Thyroid gland (tissue), 4 donors: ENCODE measurements at regions not wholly inside any gene's neighbourhood (a gene's known extent, or its start where the extent isn't known, plus 50 kb on each side); places are given as distances from the start of the nearest gene placed in this dataset.

Experiments
- CTCF ChIP-seq, 6 experiments: fragments of 200-600 bp in 3 of 6; fragments of 450-650 bp in 3 of 6; sonication (generic) in 3 of 6; IDR thresholded peaks; one replicate each; pipeline ENCODE4 v1.5.1; 2016 to 2019; ENCODE audit warnings: antibody characterized with exemption in 6 of 6, mild to moderate bottlenecking in 2 of 6, inconsistent platforms in 1 of 6, moderate library complexity in 1 of 6
- POLR2A ChIP-seq, 2 donors: fragments of 450-650 bp; IDR thresholded peaks; one replicate each; pipeline ENCODE4 v1.6.1; 2017; ENCODE audit warnings: antibody characterized with exemption in 2 of 2, mild to moderate bottlenecking in 2 of 2, moderate library complexity in 1 of 2

- TF ChIP-seq POLR2A (IDR thresholded peaks at IDR 0.05) = no peak
- no peak for TF ChIP-seq CTCF (IDR thresholded peaks at IDR 0.05)
These were observed 396.6 kb upstream of the DYNLRB2 start for GRCh38 chr16:80144191-80144590.
